Activated CD4-positive, alpha-beta T cell treated with anti-CD3 and anti-CD28 coated beads, Interleukin-2, amount 10 ng/mL, durations not matched to agents 24 days and 14 days (primary cell): ENCODE measurements at regions not wholly inside any gene's neighbourhood (a gene's known extent, or its start where the extent isn't known, plus 50 kb on each side); places are given as distances from the start of the nearest gene placed in this dataset.

Experiments used
- DNase-seq: peaks from one replicate; pipeline ENCODE4 v3.0.0; 2022
- H3K27ac Mint-ChIP-seq: one replicate; pipeline ENCODE4 v1.8.0; 2022; ENCODE audit warnings: mild to moderate bottlenecking, mixed read lengths
- H3K27me3 Mint-ChIP-seq: one replicate; pipeline ENCODE4 v1.8.0; 2022; ENCODE audit warnings: mixed read lengths
- H3K36me3 Mint-ChIP-seq: one replicate; pipeline ENCODE4 v1.8.0; 2022; ENCODE audit warnings: low read depth, mild to moderate bottlenecking, mixed read lengths
- H3K4me1 Mint-ChIP-seq: one replicate; pipeline ENCODE4 v1.8.0; 2021; ENCODE audit warnings: mixed read lengths
- H3K4me3 Mint-ChIP-seq: one replicate; pipeline ENCODE4 v1.8.0; 2022; ENCODE audit warnings: mild to moderate bottlenecking, moderate library complexity, mixed read lengths
- H3K9me3 Mint-ChIP-seq: one replicate; pipeline ENCODE4 v1.8.0; 2021; ENCODE audit warnings: mixed read lengths
- intact Hi-C: fragments of 100-400 bp; cut with micrococcal nuclease; formaldehyde crosslinking; loops from one replicate; pipeline ENCODE4 v1.15.1; 2023

GRCh38 chr4:10169839-10170387 is 53.3 kb upstream of the WDR1 start:
- H3K4me3 Mint-ChIP-seq, result no peak overlapping the region
- DNase-seq, result no peak
- intact Hi-C loops, result no loop called here
- no peaks in the 10 kb centered on the region for H3K4me1 Mint-ChIP-seq
- H3K27me3 Mint-ChIP-seq, result peaks cover 8% of the 10 kb centered on the region
- H3K36me3 Mint-ChIP-seq, result no peaks in the 10 kb centered on the region
- H3K9me3 Mint-ChIP-seq, result no peaks in the 10 kb centered on the region
- H3K27ac Mint-ChIP-seq, result no peak overlapping the region

GRCh38 chr4:10168151-10168550 is 51.6 kb upstream of the WDR1 start:
- Mint-ChIP-seq H3K4me1 (no peaks in the 10 kb centered on the region), H3K27me3 (peaks cover 8% of the 10 kb centered on the region), H3K27ac (no peak overlapping the region), H3K9me3 (no peaks in the 10 kb centered on the region), H3K4me3 (no peak overlapping the region), H3K36me3 (no peaks in the 10 kb centered on the region)
- no peak for DNase-seq
- intact Hi-C loops, result no loop called here

- H3K9me3 Mint-ChIP-seq, result no peaks in the 10 kb centered on the region
- H3K36me3 Mint-ChIP-seq, result no peaks in the 10 kb centered on the region
- DNase-seq, result no peak
- H3K4me1 Mint-ChIP-seq, result peaks cover 3% of the 10 kb centered on the region
- intact Hi-C loops, result no loop called here
- no peak overlapping the region for H3K4me3 Mint-ChIP-seq
- H3K27ac Mint-ChIP-seq, result no peak overlapping the region
- peaks cover 6% of the 10 kb centered on the region for H3K27me3 Mint-ChIP-seq
These were observed 50.6 kb upstream of the WDR1 start for GRCh38 chr4:10167201-10167600.
